Fibroblast of upper back skin (primary cell): ENCODE measurements at regions not wholly inside any gene's neighbourhood (a gene's known extent, or its start where the extent isn't known, plus 50 kb on each side); places are given as distances from the start of the nearest gene placed in this dataset.

Source experiments
- DNase-seq: peaks from one replicate; pipeline ENCODE4 v3.0.0-alpha.2; 2013

- DNase-seq = no peak
Observed at GRCh38 chr7:46710927-46711326, 789.9 kb upstream of the IGFBP3 start.

- DNase-seq = no peak
Observed at GRCh38 chr7:46707973-46708372, 786.9 kb upstream of the IGFBP3 start.

GRCh38 chr7:46705386-46706255, 784.5 kb upstream of the IGFBP3 start:
- DNase-seq = peak; percentile 75

- no peak for DNase-seq
Observed at GRCh38 chr7:46696741-46697140, 775.7 kb upstream of the IGFBP3 start.

DNA sequence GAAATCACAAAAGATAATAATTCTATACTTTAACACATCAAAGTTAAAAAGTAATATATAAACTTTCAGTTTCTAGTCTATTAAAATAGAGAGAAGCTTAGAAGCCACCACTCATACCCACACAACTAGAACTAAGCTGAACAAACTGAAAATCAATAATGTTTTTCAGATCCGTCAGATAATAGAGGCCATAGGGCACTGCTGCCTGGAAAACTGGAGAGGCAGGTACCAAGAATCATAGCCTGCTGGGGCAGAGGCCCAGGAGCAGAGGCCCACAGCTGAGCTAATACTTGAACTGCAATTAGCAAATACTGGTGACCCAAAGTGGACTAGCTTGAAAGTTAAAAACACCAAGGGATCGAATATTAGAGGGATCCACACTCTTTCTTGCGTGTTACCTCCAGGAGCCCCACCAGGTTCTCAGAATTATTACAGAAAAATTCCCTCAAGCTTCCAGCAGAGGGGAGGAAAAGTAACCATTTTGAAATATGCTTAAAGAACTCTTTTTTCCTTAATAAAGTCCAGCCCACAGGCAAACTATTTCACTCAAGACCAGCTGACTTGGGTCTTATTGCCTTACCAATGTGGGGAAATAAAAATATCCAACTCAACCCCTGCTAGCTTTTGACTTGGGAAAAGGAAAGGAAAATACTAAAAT, 774.1 kb upstream of the IGFBP3 start:
- DNase-seq = peak; percentile 12

GRCh38 chr7:46694058-46694457, 773.0 kb upstream of the IGFBP3 start:
- DNase-seq = no peak

- DNase-seq = no peak
Observed at GRCh38 chr7:46687203-46687602, 766.1 kb upstream of the IGFBP3 start.

- DNase-seq = no peak
Observed at GRCh38 chr7:46685051-46685450, 764.0 kb upstream of the IGFBP3 start.

- peak; percentile 36 for DNase-seq
Observed at GRCh38 chr7:46682836-46683624, 762.0 kb upstream of the IGFBP3 start.

DNA sequence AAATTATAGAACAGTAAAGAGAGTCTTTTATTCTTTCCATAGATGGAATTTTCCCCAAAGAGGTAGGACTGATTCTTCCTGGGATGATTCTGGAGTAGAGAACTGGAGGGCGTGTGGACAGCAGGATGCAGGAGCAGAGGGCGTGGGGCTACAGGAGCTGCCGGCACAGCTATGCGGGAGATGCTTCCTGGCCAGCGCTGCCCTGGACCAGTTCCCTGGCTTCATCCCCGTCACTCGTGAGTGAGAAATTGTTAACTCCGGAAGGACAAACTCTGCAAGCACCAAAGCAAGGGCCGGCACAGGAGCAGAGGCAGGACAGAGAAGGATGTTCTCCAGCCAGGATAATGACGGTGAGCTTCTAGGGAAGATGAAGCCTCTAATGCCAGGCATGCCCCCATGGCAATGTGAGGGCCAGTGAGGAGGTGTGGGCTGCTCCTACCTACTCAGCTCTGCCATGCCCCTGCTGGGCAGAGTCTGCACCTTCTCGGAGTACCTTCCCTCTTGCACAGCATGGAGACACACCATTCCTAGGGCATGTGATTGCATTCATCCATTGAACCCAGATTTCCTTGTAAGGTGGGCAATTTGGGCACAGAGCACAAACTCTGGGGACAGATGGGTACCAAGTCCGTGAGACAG, 760.9 kb upstream of the IGFBP3 start:
- DNase-seq = no peak

DNA sequence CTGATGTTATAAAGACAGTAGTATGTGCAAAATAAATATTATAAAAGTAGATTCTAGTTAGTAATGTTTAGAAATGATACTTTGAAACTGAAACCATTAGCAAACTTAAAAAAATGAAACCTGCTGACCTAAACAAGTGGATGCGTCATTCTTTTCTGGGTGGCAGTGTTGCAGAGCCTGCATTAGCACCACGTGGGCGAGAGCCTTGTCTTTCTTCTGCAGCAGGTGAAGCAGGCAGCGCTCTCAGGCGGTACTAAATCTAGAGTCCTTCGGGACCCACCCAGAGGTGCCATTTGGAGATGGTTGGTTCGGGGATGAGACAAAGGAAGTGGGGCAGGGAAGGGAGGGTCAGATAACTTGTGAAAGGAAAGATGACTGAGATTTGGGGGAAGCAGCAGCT, 759.1 kb upstream of the IGFBP3 start:
- DNase-seq = no peak

DNA sequence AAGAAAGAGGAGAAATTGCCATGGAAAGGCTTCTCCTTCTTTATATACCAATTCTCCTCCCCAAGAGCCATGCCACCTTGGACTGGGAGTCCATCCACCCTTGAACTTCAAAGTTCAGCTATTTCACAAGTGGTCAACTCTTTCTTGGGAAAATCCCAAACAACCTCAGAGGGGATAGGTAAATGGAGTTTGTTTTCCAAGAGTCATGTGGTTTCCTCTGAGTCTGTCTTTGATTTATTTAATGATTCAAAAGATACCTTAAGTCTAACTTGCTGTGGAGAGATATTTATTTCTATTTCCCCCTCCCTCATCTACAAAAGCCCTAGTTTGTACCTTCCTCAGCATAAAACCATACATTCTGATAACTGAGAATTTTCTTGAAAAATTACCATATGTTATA, 758.6 kb upstream of the IGFBP3 start:
- no peak for DNase-seq

DNA sequence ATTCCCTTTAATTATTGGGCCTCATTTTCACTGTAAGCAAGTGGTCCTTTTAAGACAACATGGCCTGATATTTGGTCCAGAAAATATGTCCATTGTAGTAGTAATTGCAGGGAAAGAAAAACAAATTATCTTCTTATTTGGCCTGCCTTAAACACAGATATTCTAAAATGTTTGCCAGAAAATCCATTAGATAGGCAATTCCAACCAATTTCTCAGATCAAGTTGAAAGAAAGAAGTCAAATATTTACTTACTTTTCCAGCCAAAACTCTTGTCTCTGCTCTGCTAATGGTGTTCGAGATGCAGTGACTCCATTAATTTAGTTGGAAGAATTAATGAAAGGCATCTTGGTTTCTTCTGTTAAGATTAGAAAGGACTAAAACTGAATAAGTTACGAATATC, 757.3 kb upstream of the IGFBP3 start:
- no peak for DNase-seq

DNA sequence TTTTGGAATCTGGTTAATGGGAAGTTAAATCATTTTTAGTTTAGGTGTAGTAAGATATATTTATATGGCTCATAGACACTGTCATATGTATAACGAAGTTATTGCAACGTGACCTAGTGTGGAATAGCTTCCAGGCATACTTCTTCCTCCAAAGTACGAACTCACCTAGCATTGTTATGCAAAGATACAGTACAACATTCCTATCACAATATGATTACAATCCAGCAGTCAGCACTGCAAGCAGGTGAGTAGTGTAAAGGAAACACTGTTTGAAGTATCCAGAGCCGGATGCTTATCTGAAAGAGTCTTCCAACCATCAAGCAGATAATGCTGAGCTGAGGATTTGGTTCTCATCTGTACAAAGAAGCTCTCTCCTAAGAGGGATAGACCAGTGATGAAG, 754.4 kb upstream of the IGFBP3 start:
- no peak for DNase-seq

DNA sequence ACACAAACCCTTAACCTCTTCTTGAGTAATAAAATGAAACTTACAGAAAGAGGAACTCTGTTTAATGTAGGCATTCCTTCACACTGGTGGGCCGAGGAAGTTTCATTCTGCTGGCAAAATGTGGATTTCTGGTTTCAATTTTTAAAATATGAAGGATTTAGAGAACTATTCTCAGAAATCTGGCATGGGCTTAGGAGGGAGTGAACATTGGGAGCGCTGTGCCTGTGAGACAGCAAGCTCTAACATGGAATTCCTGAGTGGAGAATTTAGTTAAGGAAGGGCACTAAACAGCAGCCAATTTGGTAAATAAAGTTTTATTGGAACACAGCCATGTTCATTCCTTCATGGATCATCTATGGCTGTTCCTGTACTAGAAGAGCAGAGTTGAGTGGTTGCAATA, 751.8 kb upstream of the IGFBP3 start:
- DNase-seq = no peak

- DNase-seq = no peak
Observed at GRCh38 chr7:46671108-46671769, 750.2 kb upstream of the IGFBP3 start.

DNA sequence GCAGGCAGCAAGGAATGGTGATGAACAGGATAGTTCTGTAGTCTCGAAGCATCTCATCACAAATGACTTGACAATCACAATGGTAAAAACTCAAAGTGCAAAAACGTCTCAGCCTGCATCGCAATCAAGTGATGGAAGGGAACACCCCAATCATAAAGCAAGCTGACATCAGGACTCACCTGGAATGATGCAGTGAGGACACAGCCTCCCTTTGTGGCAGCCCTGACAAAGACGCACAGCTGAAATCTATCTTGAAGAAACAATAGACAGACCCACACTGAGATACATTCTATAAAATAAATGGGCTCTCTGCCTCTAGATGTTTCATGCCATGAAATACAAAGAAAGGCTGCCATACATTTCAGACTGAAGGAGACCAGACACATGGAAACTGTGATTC, 748.0 kb upstream of the IGFBP3 start:
- DNase-seq = no peak

DNA sequence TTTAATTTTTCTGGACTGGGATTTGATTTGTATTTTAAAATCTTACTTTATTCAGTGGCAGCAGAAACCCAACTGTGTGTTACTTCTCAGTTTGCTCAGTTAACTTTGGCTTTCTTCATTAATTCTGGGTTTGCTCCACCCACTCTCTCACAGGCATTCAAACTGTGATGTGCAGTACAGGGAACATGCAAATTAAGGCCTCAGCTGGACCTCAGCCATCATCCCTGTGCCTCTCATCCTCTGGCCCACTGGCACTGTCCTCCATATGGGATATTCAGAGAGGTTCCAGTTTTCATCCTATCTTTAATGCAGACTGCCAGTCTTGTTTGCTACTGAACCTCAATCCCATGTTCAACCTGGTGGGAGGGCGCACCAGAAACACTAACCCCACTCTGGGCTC, 743.4 kb upstream of the IGFBP3 start:
- no peak for DNase-seq

DNA sequence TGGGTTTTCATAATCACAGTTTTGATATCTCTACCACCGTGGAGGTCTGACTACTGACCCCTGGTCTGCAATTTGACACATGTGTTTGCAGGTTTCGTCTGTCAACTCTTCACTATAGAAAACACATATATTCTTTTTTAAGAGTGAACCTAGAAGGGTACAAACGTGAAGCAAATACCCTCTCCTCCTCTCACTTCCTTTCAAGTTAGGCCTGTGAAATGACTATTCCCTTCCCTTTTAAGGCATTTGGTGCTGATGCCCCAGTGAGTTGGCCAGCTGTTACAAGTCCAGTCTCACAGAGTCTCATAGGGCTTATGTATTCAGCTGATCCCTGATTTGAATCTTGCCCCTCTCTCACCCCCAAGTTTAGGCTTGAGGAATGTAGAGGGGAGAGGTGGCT, 742.0 kb upstream of the IGFBP3 start:
- no peak for DNase-seq

GRCh38 chr7:46661431-46661830, 740.4 kb upstream of the IGFBP3 start:
- no peak for DNase-seq

DNA sequence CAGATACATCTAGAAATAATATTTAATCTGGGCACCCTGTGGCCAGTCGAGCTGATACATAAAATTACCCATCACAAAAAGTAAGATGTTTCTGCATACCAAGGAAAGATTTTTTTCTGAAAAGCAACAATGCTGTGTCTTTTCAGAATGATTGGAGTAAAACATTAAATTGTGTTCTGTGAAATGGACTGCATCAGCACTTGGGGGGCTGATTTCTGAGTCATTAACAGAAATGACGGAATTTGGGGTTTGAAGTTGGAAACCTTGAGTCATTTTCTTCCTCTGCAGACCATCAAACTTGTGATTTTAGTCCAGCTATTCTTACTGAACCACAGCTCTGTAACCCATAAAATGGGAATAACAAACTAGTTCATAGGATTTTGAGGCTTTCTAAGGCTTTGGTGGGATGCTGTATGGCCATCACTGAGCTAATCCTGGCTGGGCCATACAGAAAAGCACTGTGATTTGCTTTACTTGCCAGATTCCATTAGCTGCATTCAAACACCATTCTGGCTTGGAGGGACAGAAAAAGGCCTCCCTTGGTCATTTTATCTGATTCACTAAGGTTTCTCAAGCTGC, 739.4 kb upstream of the IGFBP3 start:
- DNase-seq = peak; percentile 50

- no peak for DNase-seq
Observed at GRCh38 chr7:46658281-46658680, 737.2 kb upstream of the IGFBP3 start.
